DOHH2 (cell line): ENCODE measurements at regions not wholly inside any gene's neighbourhood (a gene's known extent, or its start where the extent isn't known, plus 50 kb on each side); places are given as distances from the start of the nearest gene placed in this dataset.
"Not testable (repeated sequence)": the region's sequence is repeated elsewhere in the genome, so short reads cannot be mapped to it uniquely, and the experiment has no call there.

Experiments
- H3F3A ChIP-seq: fragments of 200-600 bp; sonication (generic), shearing (Covaris generic); 2 replicates; pipeline ENCODE4 v1.6.0; 2016; ENCODE audit warnings: antibody characterized with exemption, mild to moderate bottlenecking; ENCODE audit not compliant: control insufficient read depth, insufficient read depth
- H3K27ac ChIP-seq: fragments of 200-600 bp; sonication (generic); 2 replicates; pipeline ENCODE4 v1.5.1; 2014; ENCODE audit warnings: low read depth, mild to moderate bottlenecking, low read length, moderate library complexity
- H3K27me3 ChIP-seq: fragments of 200-600 bp; sonication (generic); 2 replicates; pipeline ENCODE4 v1.6.1; 2014; ENCODE audit warnings: mild to moderate bottlenecking, low read length, mixed read lengths; ENCODE audit not compliant: control insufficient read depth
- H3K36me3 ChIP-seq: fragments of 200-600 bp; sonication (generic); 2 replicates; pipeline ENCODE4 v1.6.1; 2014; ENCODE audit warnings: mild to moderate bottlenecking, low read length, moderate library complexity, mixed read lengths; ENCODE audit not compliant: control insufficient read depth
- H3K4me1 ChIP-seq: fragments of 200-600 bp; sonication (generic); 2 replicates; pipeline ENCODE4 v1.6.1; 2014; ENCODE audit warnings: mild to moderate bottlenecking, low read length, mixed read lengths; ENCODE audit not compliant: control insufficient read depth
- H3K4me2 ChIP-seq: fragments of 200-600 bp; sonication (generic); 2 replicates; pipeline ENCODE4 v1.6.0; 2014; ENCODE audit warnings: mild to moderate bottlenecking, low read length, moderate library complexity
- H3K4me3 ChIP-seq: fragments of 200-600 bp; sonication (generic); 2 replicates; pipeline ENCODE4 v1.5.1; 2014; ENCODE audit warnings: mild to moderate bottlenecking, low read length, mixed read lengths
- H3K79me2 ChIP-seq: fragments of 200-600 bp; sonication (generic); 2 replicates; pipeline ENCODE4 v1.6.1; 2014; ENCODE audit warnings: mild to moderate bottlenecking, low read length, mixed read lengths; ENCODE audit not compliant: control insufficient read depth
- H3K9me2 ChIP-seq: fragments of 200-600 bp; sonication (generic); replicated peaks from 2 replicates; pipeline ENCODE4 v1.6.1; 2014; ENCODE audit warnings: mild to moderate bottlenecking, low read length, mixed read lengths; ENCODE audit not compliant: control insufficient read depth
- H3K9me3 ChIP-seq: fragments of 200-600 bp; sonication (generic); 2 replicates; pipeline ENCODE4 v1.6.1; 2014; ENCODE audit warnings: antibody characterized with exemption, low read length, mixed read lengths; ENCODE audit not compliant: control insufficient read depth, insufficient read depth
- H4K20me1 ChIP-seq: fragments of 200-600 bp; sonication (generic); 2 replicates; pipeline ENCODE4 v1.6.0; 2014; ENCODE audit warnings: low read depth, mild to moderate bottlenecking, antibody characterized with exemption, low read length, moderate library complexity; ENCODE audit not compliant: control insufficient read depth, insufficient read depth
- CTCF ChIP-seq: fragments of 200-600 bp; sonication (generic); IDR thresholded peaks from one replicate; pipeline ENCODE4 v1.5.1; 2014; ENCODE audit warnings: antibody characterized with exemption, mild to moderate bottlenecking, low read depth, low read length; ENCODE audit not compliant: poor library complexity, severe bottlenecking
- EZH2phosphoT487 ChIP-seq: fragments of 200-600 bp; sonication (generic); IDR thresholded peaks from 2 replicates; pipeline ENCODE4 v1.6.1; 2017; ENCODE audit warnings: borderline replicate concordance, mild to moderate bottlenecking, antibody characterized with exemption, low read length, moderate library complexity, mixed read lengths

GRCh38 chr1:121519042-121519755 lies 334.4 kb downstream of the SRGAP2C start:
- Histone ChIP-seq H3K4me1 (peaks cover 57% of the 10 kb centered on the region), H3F3A (peaks cover 26% of the 10 kb centered on the region), H3K9me3 (peaks cover 6% of the 10 kb centered on the region; the same call in 1 of the 2 replicates), H3K9me2 (no peaks in the 10 kb centered on the region), H3K36me3 (peaks cover 14% of the 10 kb centered on the region), H3K27me3 (no peaks in the 10 kb centered on the region), H3K79me2 (peaks cover 44% of the 10 kb centered on the region), H3K4me3 (peak overlapping the region; percentile 86), H3K27ac (peak overlapping the region; percentile 97), H4K20me1 (no peaks in the 10 kb centered on the region), H3K4me2 (peak overlapping the region; percentile 85)
- TF ChIP-seq EZH2phosphoT487 (no peak), CTCF (peak; percentile 25)

- H3K79me2 ChIP-seq: peaks cover 46% of the 10 kb centered on the region
- H4K20me1 ChIP-seq, H3K9me2 ChIP-seq, H3K27me3 ChIP-seq, H3K9me3 ChIP-seq: not testable (repeated sequence)
- peak overlapping the region; percentile 85 for H3K4me2 ChIP-seq
- H3K36me3 ChIP-seq: peaks cover 14% of the 10 kb centered on the region
- peak overlapping the region; percentile 97 for H3K27ac ChIP-seq
- H3K4me1 ChIP-seq: peaks cover 57% of the 10 kb centered on the region
- peaks cover 26% of the 10 kb centered on the region for H3F3A ChIP-seq
- H3K4me3 ChIP-seq: peak overlapping the region; percentile 86
These were observed 335.0 kb downstream of the SRGAP2C start for GRCh38 chr1:121519756-121520286.

- peaks cover 11% of the 10 kb centered on the region for H3K36me3 ChIP-seq
- H3F3A ChIP-seq: peaks cover 14% of the 10 kb centered on the region
- H3K4me2 ChIP-seq: peak overlapping the region; percentile 17; the same call in 1 of the 2 replicates
- peaks cover 58% of the 10 kb centered on the region for H3K79me2 ChIP-seq
- no peak overlapping the region for H3K4me3 ChIP-seq
- peaks cover 48% of the 10 kb centered on the region for H3K4me1 ChIP-seq
- H3K9me3 ChIP-seq: no peaks in the 10 kb centered on the region
- TF ChIP-seq CTCF: no peak
- no peak for TF ChIP-seq EZH2phosphoT487
- H3K9me2 ChIP-seq: no peaks in the 10 kb centered on the region
- no peak overlapping the region for H3K27ac ChIP-seq
- no peaks in the 10 kb centered on the region for H3K27me3 ChIP-seq
- no peaks in the 10 kb centered on the region for H4K20me1 ChIP-seq
These were observed 337.4 kb downstream of the SRGAP2C start for GRCh38 chr1:121522061-121522759.

- H4K20me1 ChIP-seq, H3K9me2 ChIP-seq, H3K27ac ChIP-seq, H3K9me3 ChIP-seq, H3K4me2 ChIP-seq, H3K27me3 ChIP-seq, H3K4me3 ChIP-seq, H3F3A ChIP-seq: not testable (repeated sequence)
- peaks cover 57% of the 10 kb centered on the region for H3K79me2 ChIP-seq
- H3K36me3 ChIP-seq: peaks cover 11% of the 10 kb centered on the region
- H3K4me1 ChIP-seq: peaks cover 43% of the 10 kb centered on the region
These were observed 338.3 kb downstream of the SRGAP2C start for GRCh38 chr1:121523112-121523511.
